ENCODE measurements at regions not wholly inside any gene's neighbourhood (a gene's known extent, or its start where the extent isn't known, plus 50 kb on each side); places are given as distances from the start of the nearest gene placed in this dataset.

DNA sequence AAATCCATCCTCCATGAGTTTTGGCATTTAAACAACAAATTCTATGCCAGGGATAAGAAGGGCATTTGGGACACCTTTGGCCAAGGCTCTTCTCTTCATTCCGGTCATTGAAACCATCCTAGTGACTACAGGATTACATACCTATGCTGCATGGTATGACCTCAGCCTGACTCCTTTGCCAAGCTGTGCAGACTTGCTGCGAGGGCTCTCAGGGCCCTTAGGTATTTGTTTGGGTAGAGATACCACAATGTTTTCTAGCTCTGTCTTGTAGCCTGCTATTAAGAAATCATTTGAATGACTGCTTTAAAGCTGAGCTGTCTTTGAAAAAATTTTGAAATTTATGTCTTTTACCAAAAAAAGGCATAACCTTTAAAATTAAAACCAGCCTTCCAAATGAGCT, 749.8 kb upstream of the SGO1 start:
- Mint-ChIP-seq H3K4me3 (no peak overlapping the region), H3K27me3 (ENCODE audit: low read depth in 3 of 3) (no peaks in the 10 kb centered on the region), H3K9me3 (peaks cover 0 to 6% (median 0%) of the 10 kb centered on the region in 7 donors), H3K4me1 (no peaks in the 10 kb centered on the region), H3K36me3 (no peaks in the 10 kb centered on the region), H3K27ac (no peak overlapping the region)
- Histone ChIP-seq H3K9ac (ENCODE audit: insufficient read depth, low read length, poor library complexity, severe bottlenecking) (no peak overlapping the region), H3K4me1 (ENCODE audit: control insufficient read depth in 1 of 2, insufficient read depth in 2 of 2, low read length in 2 of 2) (no peaks in the 10 kb centered on the region), H3K36me3 (replicated peaks in 1 of 2; ENCODE audit: control insufficient read depth in 1 of 2, insufficient read depth in 2 of 2, low read length in 2 of 2) (no peaks in the 10 kb centered on the region), H3K4me3 (replicated peaks in 1 of 3; ENCODE audit: low read depth in 2 of 3, low read length in 3 of 3) (no peak overlapping the region), H3K4me2 (replicated peaks; ENCODE audit: extremely low read depth, low read length, poor library complexity, severe bottlenecking) (no peak overlapping the region), H3K79me2 (ENCODE audit: insufficient read depth, low read length) (no peaks in the 10 kb centered on the region), H3K27ac (ENCODE audit: low read depth in 1 of 2, low read length in 2 of 2) (no peak overlapping the region), H2AFZ (ENCODE audit: insufficient read depth, low read depth, low read length, poor library complexity, severe bottlenecking) (no peak overlapping the region), H3K9me3 (replicated peaks in 1 of 2; ENCODE audit: control insufficient read depth in 1 of 2, insufficient read depth in 1 of 2, low read length in 2 of 2) (peaks cover 0 to 7% of the 10 kb centered on the region in 2 donors), H3K27me3 (ENCODE audit: control insufficient read depth in 2 of 2, insufficient read depth in 2 of 2, low read length in 2 of 2) (no peaks in the 10 kb centered on the region), H4K20me1 (ENCODE audit: insufficient read depth, low read length) (no peaks in the 10 kb centered on the region)
- WGBS (ENCODE audit: insufficient coverage): no CpG with 5 or more reads among the region's 2 CpGs
- DNase-seq: no peak
- TF ChIP-seq, protein P1, sequence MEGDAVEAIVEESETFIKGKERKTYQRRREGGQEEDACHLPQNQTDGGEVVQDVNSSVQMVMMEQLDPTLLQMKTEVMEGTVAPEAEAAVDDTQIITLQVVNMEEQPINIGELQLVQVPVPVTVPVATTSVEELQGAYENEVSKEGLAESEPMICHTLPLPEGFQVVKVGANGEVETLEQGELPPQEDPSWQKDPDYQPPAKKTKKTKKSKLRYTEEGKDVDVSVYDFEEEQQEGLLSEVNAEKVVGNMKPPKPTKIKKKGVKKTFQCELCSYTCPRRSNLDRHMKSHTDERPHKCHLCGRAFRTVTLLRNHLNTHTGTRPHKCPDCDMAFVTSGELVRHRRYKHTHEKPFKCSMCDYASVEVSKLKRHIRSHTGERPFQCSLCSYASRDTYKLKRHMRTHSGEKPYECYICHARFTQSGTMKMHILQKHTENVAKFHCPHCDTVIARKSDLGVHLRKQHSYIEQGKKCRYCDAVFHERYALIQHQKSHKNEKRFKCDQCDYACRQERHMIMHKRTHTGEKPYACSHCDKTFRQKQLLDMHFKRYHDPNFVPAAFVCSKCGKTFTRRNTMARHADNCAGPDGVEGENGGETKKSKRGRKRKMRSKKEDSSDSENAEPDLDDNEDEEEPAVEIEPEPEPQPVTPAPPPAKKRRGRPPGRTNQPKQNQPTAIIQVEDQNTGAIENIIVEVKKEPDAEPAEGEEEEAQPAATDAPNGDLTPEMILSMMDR (IDR thresholded peaks at IDR 0.05): no peak
- intact Hi-C loops (cut with micrococcal nuclease): no loop called here

DNA sequence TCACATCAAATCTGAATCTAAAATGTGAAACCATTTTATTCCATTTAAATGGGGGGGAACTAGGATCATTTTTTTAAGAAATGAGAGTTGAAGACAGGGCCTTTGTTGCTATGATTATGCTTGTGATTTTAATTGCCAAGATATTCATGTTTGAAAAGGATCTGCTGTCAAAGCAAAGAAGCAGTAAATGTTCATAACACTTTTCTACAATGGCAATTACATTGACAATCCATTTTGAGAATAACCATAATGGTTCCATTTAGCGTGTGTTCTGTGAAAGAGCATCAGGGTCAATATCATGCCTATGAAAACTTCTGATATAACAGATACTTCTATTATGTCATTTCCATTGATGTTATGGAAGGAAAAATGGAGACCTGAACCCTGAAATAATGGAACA, 745.8 kb upstream of the SGO1 start:
- no peak overlapping the region for H3K4me3 Mint-ChIP-seq
- peaks cover 0 to 7% of the 10 kb centered on the region in 2 donors for H3K9me3 ChIP-seq (replicated peaks in 1 of 2; ENCODE audit: control insufficient read depth in 1 of 2, insufficient read depth in 1 of 2, low read length in 2 of 2)
- H3K9ac ChIP-seq (ENCODE audit: insufficient read depth, low read length, poor library complexity, severe bottlenecking): no peak overlapping the region
- no CpG with 5 or more reads among the region's 1 CpG for WGBS (ENCODE audit: insufficient coverage)
- no peak overlapping the region for H3K4me3 ChIP-seq (replicated peaks in 1 of 3; ENCODE audit: low read depth in 2 of 3, low read length in 3 of 3)
- H3K27ac ChIP-seq (ENCODE audit: low read depth in 1 of 2, low read length in 2 of 2): no peak overlapping the region
- no peak for DNase-seq
- H4K20me1 ChIP-seq (ENCODE audit: insufficient read depth, low read length): no peaks in the 10 kb centered on the region
- no peaks in the 10 kb centered on the region for H3K36me3 Mint-ChIP-seq
- no peak overlapping the region for H3K4me2 ChIP-seq (replicated peaks; ENCODE audit: extremely low read depth, low read length, poor library complexity, severe bottlenecking)
- no peaks in the 10 kb centered on the region for H3K27me3 Mint-ChIP-seq (ENCODE audit: low read depth in 3 of 3)
- TF ChIP-seq, protein P1 (IDR thresholded peaks at IDR 0.05): no peak
- H3K4me1 Mint-ChIP-seq: no peaks in the 10 kb centered on the region
- H3K4me1 ChIP-seq (ENCODE audit: control insufficient read depth in 1 of 2, insufficient read depth in 2 of 2, low read length in 2 of 2): no peaks in the 10 kb centered on the region
- H2AFZ ChIP-seq (ENCODE audit: insufficient read depth, low read depth, low read length, poor library complexity, severe bottlenecking): no peak overlapping the region
- H3K9me3 Mint-ChIP-seq: peaks cover 0 to 11% (median 2%) of the 10 kb centered on the region in 7 donors
- H3K36me3 ChIP-seq (replicated peaks in 1 of 2; ENCODE audit: control insufficient read depth in 1 of 2, insufficient read depth in 2 of 2, low read length in 2 of 2): no peaks in the 10 kb centered on the region
- intact Hi-C loops (cut with micrococcal nuclease): no loop called here
- no peak overlapping the region for H3K27ac Mint-ChIP-seq
- no peaks in the 10 kb centered on the region for H3K27me3 ChIP-seq (ENCODE audit: control insufficient read depth in 2 of 2, insufficient read depth in 2 of 2, low read length in 2 of 2)
- H3K79me2 ChIP-seq (ENCODE audit: insufficient read depth, low read length): no peaks in the 10 kb centered on the region

Measured in CD14-positive monocyte (primary cell).